ENCODE measurements at regions not wholly inside any gene's neighbourhood (a gene's known extent, or its start where the extent isn't known, plus 50 kb on each side); places are given as distances from the start of the nearest gene placed in this dataset.

DNA sequence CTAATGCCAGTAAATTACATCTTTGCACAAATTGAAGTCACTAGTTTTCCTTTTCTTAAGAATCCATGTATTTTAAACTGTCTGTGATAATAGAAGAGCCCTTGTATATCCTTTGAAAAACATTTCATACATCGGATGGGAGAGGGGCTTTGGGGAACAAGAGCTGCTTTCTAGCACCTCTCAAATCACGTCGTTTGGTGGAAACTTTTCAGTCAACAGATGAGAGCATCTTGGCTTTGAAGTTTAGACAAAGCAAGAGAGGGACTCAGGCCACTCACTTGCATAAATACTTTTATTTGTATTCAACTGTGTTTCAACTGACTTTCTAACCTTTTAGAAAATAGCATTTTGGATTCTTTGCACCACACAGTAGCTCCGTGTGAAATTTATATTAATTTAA is 502.3 kb upstream of the IMPG1 start:
- TF ChIP-seq, protein P1, sequence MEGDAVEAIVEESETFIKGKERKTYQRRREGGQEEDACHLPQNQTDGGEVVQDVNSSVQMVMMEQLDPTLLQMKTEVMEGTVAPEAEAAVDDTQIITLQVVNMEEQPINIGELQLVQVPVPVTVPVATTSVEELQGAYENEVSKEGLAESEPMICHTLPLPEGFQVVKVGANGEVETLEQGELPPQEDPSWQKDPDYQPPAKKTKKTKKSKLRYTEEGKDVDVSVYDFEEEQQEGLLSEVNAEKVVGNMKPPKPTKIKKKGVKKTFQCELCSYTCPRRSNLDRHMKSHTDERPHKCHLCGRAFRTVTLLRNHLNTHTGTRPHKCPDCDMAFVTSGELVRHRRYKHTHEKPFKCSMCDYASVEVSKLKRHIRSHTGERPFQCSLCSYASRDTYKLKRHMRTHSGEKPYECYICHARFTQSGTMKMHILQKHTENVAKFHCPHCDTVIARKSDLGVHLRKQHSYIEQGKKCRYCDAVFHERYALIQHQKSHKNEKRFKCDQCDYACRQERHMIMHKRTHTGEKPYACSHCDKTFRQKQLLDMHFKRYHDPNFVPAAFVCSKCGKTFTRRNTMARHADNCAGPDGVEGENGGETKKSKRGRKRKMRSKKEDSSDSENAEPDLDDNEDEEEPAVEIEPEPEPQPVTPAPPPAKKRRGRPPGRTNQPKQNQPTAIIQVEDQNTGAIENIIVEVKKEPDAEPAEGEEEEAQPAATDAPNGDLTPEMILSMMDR (IDR thresholded peaks at IDR 0.05; ENCODE audit: low read depth, low read length): no peak
- TF ChIP-seq EZH2phosphoT487 (IDR thresholded peaks at IDR 0.05; ENCODE audit: low read depth): no peak

Data from OCI-LY3 (cell line).